Breast epithelium (tissue), 4 donors: ENCODE measurements at regions not wholly inside any gene's neighbourhood (a gene's known extent, or its start where the extent isn't known, plus 50 kb on each side); places are given as distances from the start of the nearest gene placed in this dataset.
A peak's percentile ranks its signal among the peaks of the same experiment; 100 is the strongest.

Experiments
- DNase-seq, 2 donors: peaks; one replicate each; pipeline ENCODE4 v3.0.0-alpha.2; 2019; ENCODE audit warnings: low spot score in 2 of 2
- H3K27ac ChIP-seq, 2 donors: fragments of 200-600 bp; sonication (generic) in 1 of 2; one replicate each; pipeline ENCODE4 v1.5.1; 2016 to 2019; ENCODE audit warnings: mild to moderate bottlenecking in 1 of 2
- H3K27me3 ChIP-seq, 2 donors: fragments of 200-600 bp; sonication (generic) in 1 of 2; one replicate each; pipeline versions ENCODE4 v1.5.1 to v1.6.0; 2017 to 2019; ENCODE audit warnings: control low read depth in 1 of 2, mild to moderate bottlenecking in 1 of 2
- H3K36me3 ChIP-seq: fragments of 200-600 bp; one replicate; pipeline ENCODE4 v1.5.1; 2019
- H3K4me1 ChIP-seq, 2 donors: fragments of 200-600 bp; sonication (generic); one replicate each; pipeline ENCODE4 v1.5.1; 2016 to 2019; ENCODE audit warnings: control low read depth in 1 of 2
- H3K4me3 ChIP-seq, 3 donors: fragments of 200-600 bp; sonication (generic); 1 replicate in 2 of 3; 2 replicates in 1 of 3; pipeline ENCODE4 v1.5.1; 2016 to 2019; ENCODE audit warnings: mild to moderate bottlenecking in 3 of 3, moderate library complexity in 2 of 3
- H3K9me3 ChIP-seq, 2 donors: fragments of 200-600 bp; sonication (generic) in 1 of 2; one replicate each; pipeline ENCODE4 v1.5.1; 2016 to 2019; ENCODE audit warnings: control low read depth in 1 of 2
- CTCF ChIP-seq, 3 donors: fragments of 450-650 bp; IDR thresholded peaks; one replicate each; pipeline ENCODE4 v1.5.1; 2016 to 2017; ENCODE audit warnings: antibody characterized with exemption in 3 of 3, mild to moderate bottlenecking in 3 of 3, moderate library complexity in 3 of 3
- POLR2A ChIP-seq: fragments of 450-650 bp; IDR thresholded peaks from one replicate; pipeline ENCODE4 v1.6.1; 2016; ENCODE audit warnings: antibody characterized with exemption, mild to moderate bottlenecking, moderate library complexity
- POLR2AphosphoS5 ChIP-seq, 3 donors: sonication (generic); formaldehyde crosslinking; IDR thresholded peaks; one replicate each; pipeline ENCODE4 v1.6.1; 2017; ENCODE audit warnings: antibody characterized with exemption in 3 of 3
- intact Hi-C: fragments of 100-400 bp; cut with DNase I; formaldehyde crosslinking; loops from one replicate; pipeline ENCODE4 v1.15.1; 2023; ENCODE audit warnings: low total_unique reads

GRCh38 chr2:240308111-240308651 lies 127.3 kb upstream of the GPC1 start:
- Histone ChIP-seq H3K4me1 (no peaks in the 10 kb centered on the region), H3K9me3 (no peaks in the 10 kb centered on the region), H3K27me3 (no peaks in the 10 kb centered on the region), H3K4me3 (no peak overlapping the region), H3K36me3 (no peaks in the 10 kb centered on the region), H3K27ac (no peak overlapping the region)
- TF ChIP-seq POLR2A = no peak
- TF ChIP-seq POLR2AphosphoS5 (IDR thresholded peaks at IDR 0.05) = no peak
- no peak for TF ChIP-seq CTCF (IDR thresholded peaks at IDR 0.05)
- intact Hi-C loops = no loop called here
- DNase-seq = peak in 1 of 2 donors; percentile 30

GRCh38 chr2:240309214-240309613 lies 126.2 kb upstream of the GPC1 start:
- intact Hi-C loops = no loop called here
- DNase-seq = no peak

GRCh38 chr2:240310201-240310600 lies 125.3 kb upstream of the GPC1 start:
- H3K27me3 ChIP-seq = no peaks in the 10 kb centered on the region
- no peak overlapping the region for H3K4me3 ChIP-seq
- no peaks in the 10 kb centered on the region for H3K9me3 ChIP-seq
- no peaks in the 10 kb centered on the region for H3K36me3 ChIP-seq
- no peak overlapping the region for H3K27ac ChIP-seq
- intact Hi-C loops = loop anchor here (5.0 kb wide), 1 partner anchor 112 kb away; no protein-coding TSS in a partner anchor
- no peaks in the 10 kb centered on the region for H3K4me1 ChIP-seq
- TF ChIP-seq CTCF (IDR thresholded peaks at IDR 0.05) (no peak), POLR2AphosphoS5 (IDR thresholded peaks at IDR 0.05) (no peak), POLR2A (no peak)
- peak in 1 of 2 donors; percentile 24 for DNase-seq

More at GRCh38 chr2:240309214-240309613, 126.2 kb upstream of the GPC1 start:
- no peaks in the 10 kb centered on the region for H3K4me1 ChIP-seq
- TF ChIP-seq POLR2A (no peak), POLR2AphosphoS5 (IDR thresholded peaks at IDR 0.05) (no peak), CTCF (IDR thresholded peaks at IDR 0.05) (no peak)
- H3K27ac ChIP-seq = no peak overlapping the region
- H3K27me3 ChIP-seq = no peaks in the 10 kb centered on the region
- H3K4me3 ChIP-seq = no peak overlapping the region
- H3K9me3 ChIP-seq = no peaks in the 10 kb centered on the region
- H3K36me3 ChIP-seq = no peaks in the 10 kb centered on the region

GRCh38 chr2:240310645-240311044 lies 124.8 kb upstream of the GPC1 start:
- intact Hi-C loops = loop anchor here (5.0 kb wide), 1 partner anchor 112 kb away; no protein-coding TSS in a partner anchor
- Histone ChIP-seq H3K4me3 (no peak overlapping the region), H3K36me3 (no peaks in the 10 kb centered on the region), H3K27ac (no peak overlapping the region), H3K27me3 (no peaks in the 10 kb centered on the region), H3K4me1 (no peaks in the 10 kb centered on the region), H3K9me3 (no peaks in the 10 kb centered on the region)
- no peak for TF ChIP-seq POLR2AphosphoS5 (IDR thresholded peaks at IDR 0.05)
- no peak for TF ChIP-seq CTCF (IDR thresholded peaks at IDR 0.05)
- no peak for TF ChIP-seq POLR2A
- DNase-seq = peak in 1 of 2 donors; percentile 33

- no peaks in the 10 kb centered on the region for H3K9me3 ChIP-seq
- no peaks in the 10 kb centered on the region for H3K36me3 ChIP-seq
- no peak overlapping the region for H3K4me3 ChIP-seq
- intact Hi-C loops = loop anchor here (5.0 kb wide), 1 partner anchor 110 kb away; no protein-coding TSS in a partner anchor
- TF ChIP-seq CTCF (IDR thresholded peaks at IDR 0.05) (no peak), POLR2A (no peak), POLR2AphosphoS5 (IDR thresholded peaks at IDR 0.05) (no peak)
- no peaks in the 10 kb centered on the region for H3K27me3 ChIP-seq
- DNase-seq = no peak
- H3K4me1 ChIP-seq = no peaks in the 10 kb centered on the region
- no peak overlapping the region for H3K27ac ChIP-seq
These were observed 123.6 kb upstream of the GPC1 start for GRCh38 chr2:240311821-240312220.
